ENCODE measurements at regions not wholly inside any gene's neighbourhood (a gene's known extent, or its start where the extent isn't known, plus 50 kb on each side); places are given as distances from the start of the nearest gene placed in this dataset.

DNA sequence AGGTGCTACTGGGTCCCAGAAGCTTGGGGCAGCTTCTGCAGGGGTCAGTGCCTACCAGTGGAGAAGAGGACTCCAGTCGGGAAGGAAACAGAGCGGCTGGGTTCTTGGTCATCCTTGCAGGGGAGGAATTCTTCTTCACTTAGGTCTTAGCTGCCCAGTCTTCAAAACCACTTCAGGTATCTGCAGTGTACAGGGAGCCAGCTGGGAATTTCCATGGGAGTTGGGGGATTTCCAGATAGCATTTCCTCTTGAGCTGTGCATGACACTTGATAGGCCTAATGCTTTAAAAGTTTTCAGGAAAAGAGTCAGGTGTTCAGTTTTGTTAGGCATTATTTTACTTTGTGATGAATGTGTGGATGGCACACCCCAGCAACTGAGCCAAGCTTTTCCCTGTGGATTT is 58.1 kb upstream of the ENPP6 start:
- no peak overlapping the region for H3K27ac Mint-ChIP-seq
- H3K4me3 Mint-ChIP-seq: no peak overlapping the region
- no peak for TF ChIP-seq CTCF (conservative IDR thresholded peaks at IDR 0.05)
- H3K36me3 Mint-ChIP-seq: no peaks in the 10 kb centered on the region
- H3K4me1 Mint-ChIP-seq (ENCODE audit: unreplicated experiment): no peaks in the 10 kb centered on the region
- no peak for DNase-seq (ENCODE audit: extremely low spot score, unreplicated experiment)
- H3K27me3 Mint-ChIP-seq: no peaks in the 10 kb centered on the region
- peaks cover 7% of the 10 kb centered on the region for H3K9me3 Mint-ChIP-seq

- Mint-ChIP-seq H3K27ac (no peak overlapping the region), H3K36me3 (no peaks in the 10 kb centered on the region), H3K4me1 (ENCODE audit: unreplicated experiment) (no peaks in the 10 kb centered on the region), H3K27me3 (no peaks in the 10 kb centered on the region), H3K9me3 (peaks cover 7% of the 10 kb centered on the region), H3K4me3 (no peak overlapping the region)
- DNase-seq (ENCODE audit: extremely low spot score, unreplicated experiment): no peak
- no peak for TF ChIP-seq CTCF (conservative IDR thresholded peaks at IDR 0.05)
These were observed 56.7 kb upstream of the ENPP6 start for GRCh38 chr4:184274286-184274951.

GRCh38 chr4:184273166-184274147 is 55.8 kb upstream of the ENPP6 start:
- TF ChIP-seq CTCF (conservative IDR thresholded peaks at IDR 0.05): no peak
- no peak for DNase-seq (ENCODE audit: extremely low spot score, unreplicated experiment)
- Mint-ChIP-seq H3K4me1 (ENCODE audit: unreplicated experiment) (no peaks in the 10 kb centered on the region), H3K27ac (no peak overlapping the region), H3K27me3 (no peaks in the 10 kb centered on the region), H3K9me3 (peaks cover 7% of the 10 kb centered on the region), H3K36me3 (no peaks in the 10 kb centered on the region), H3K4me3 (no peak overlapping the region)

DNA sequence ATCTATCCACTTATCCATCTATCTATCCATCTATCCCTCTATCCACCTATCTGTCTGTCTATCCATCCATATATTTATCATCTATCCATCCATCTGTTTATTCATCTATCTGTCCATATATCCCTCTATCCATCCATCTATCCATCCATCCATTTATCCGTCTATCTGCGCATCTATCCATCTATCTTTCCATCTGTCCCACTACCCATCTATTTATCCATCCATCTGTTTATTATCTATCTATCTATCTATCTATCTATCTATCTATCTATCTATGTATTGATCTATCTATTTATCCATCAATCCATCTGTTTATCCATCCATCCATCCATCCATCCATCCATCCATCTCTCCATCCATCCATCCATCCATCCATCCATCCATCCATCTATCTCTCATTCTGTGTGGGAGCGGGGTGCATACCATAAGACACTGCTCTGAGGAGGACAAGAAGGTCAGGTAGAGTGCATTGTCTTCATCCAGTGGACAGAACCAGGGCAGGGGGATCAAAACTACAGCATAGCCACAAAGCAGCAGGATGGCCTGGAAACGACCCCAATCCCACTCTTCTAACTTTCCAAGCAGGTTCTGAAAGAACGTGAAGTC is 53.2 kb upstream of the ENPP6 start:
- no peak overlapping the region for H3K4me3 Mint-ChIP-seq
- H3K4me1 Mint-ChIP-seq (ENCODE audit: unreplicated experiment): no peaks in the 10 kb centered on the region
- DNase-seq (ENCODE audit: extremely low spot score, unreplicated experiment): no peak
- TF ChIP-seq CTCF (conservative IDR thresholded peaks at IDR 0.05): no peak
- no peak overlapping the region for H3K27ac Mint-ChIP-seq
- H3K27me3 Mint-ChIP-seq: peaks cover 3% of the 10 kb centered on the region
- no peaks in the 10 kb centered on the region for H3K36me3 Mint-ChIP-seq
- no peaks in the 10 kb centered on the region for H3K9me3 Mint-ChIP-seq

DNA sequence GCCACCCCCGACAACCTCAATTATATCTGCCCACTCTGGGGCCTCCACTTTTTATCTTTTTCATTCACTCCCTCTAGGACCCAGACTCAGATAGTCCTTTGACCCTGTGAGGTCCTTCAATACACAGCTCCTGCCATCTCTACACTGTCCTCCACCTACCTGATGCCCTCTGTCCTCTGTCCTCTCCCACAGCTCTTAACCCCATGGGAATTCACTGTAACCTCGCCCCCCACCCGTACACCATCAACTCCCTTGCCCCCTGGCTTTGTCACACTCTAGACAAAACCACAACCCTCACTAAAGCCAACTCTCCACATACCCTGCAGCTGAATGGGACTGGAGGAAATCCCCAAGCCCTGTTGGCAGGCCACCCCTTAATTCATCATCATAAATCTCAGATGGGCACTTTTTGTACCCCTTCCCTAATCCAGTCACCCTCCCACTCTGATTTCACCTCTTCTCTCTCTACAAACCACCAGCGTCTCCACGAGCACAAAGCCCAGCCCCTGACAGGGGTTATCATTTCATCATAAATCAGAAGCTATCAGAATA is 52.3 kb upstream of the ENPP6 start:
- DNase-seq (ENCODE audit: extremely low spot score, unreplicated experiment): no peak
- Mint-ChIP-seq H3K4me1 (ENCODE audit: unreplicated experiment) (no peaks in the 10 kb centered on the region), H3K4me3 (no peak overlapping the region), H3K27me3 (peaks cover 3% of the 10 kb centered on the region), H3K9me3 (no peaks in the 10 kb centered on the region), H3K36me3 (no peaks in the 10 kb centered on the region), H3K27ac (no peak overlapping the region)
- no peak for TF ChIP-seq CTCF (conservative IDR thresholded peaks at IDR 0.05)

All from type B pancreatic cell (in vitro differentiated cells).